ENCODE measurements at regions not wholly inside any gene's neighbourhood (a gene's known extent, or its start where the extent isn't known, plus 50 kb on each side); places are given as distances from the start of the nearest gene placed in this dataset.

DNA sequence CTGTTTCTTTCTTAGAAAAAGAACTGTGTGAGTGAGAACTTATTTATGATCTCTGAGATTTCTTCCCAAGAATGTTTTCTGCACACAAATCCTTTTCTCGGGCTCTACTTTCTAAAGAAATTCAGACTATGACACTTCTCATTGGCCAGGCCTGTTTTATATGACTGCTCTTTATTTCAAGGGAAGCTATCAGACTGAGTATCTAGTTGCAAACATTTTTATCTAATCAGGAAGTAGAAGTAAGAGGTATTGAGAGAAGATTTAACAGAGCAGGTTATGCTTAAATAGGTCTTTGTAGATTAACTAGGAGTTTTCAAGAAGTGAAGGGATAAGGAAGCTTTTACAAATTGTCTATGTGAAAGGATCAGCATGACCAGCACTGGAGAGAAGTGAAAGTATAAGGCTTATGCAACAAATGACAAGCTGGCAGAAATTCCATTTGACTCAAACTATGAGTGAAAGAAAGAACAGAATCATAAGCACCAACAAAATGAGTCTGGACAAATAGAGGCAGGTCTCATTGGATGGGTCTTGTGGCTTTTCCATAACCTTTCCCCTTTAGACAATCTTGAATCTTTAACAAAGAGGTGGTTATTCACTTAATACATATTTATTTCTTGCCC, 71.9 kb upstream of the CHL1 start:
- Histone ChIP-seq H3K9me3 (ENCODE audit: control insufficient read depth in 3 of 3, low read length in 3 of 3) (no peaks in the 10 kb centered on the region), H3K9ac (ENCODE audit: low read depth in 1 of 3, low read length in 3 of 3) (no peak overlapping the region), H3K27me3 (ENCODE audit: control insufficient read depth in 3 of 3, insufficient read depth in 3 of 3, low read length in 3 of 3) (no peaks in the 10 kb centered on the region), H3K27ac (ENCODE audit: low read depth, low read length) (no peak overlapping the region), H3K4me3 (ENCODE audit: low read length in 3 of 3) (no peak overlapping the region), H3K4me1 (ENCODE audit: control insufficient read depth in 3 of 3, insufficient read depth in 3 of 3, low read length in 3 of 3) (no peaks in the 10 kb centered on the region), H3K36me3 (ENCODE audit: control insufficient read depth in 3 of 3, insufficient read depth in 3 of 3, low read length in 3 of 3) (no peaks in the 10 kb centered on the region)

DNA sequence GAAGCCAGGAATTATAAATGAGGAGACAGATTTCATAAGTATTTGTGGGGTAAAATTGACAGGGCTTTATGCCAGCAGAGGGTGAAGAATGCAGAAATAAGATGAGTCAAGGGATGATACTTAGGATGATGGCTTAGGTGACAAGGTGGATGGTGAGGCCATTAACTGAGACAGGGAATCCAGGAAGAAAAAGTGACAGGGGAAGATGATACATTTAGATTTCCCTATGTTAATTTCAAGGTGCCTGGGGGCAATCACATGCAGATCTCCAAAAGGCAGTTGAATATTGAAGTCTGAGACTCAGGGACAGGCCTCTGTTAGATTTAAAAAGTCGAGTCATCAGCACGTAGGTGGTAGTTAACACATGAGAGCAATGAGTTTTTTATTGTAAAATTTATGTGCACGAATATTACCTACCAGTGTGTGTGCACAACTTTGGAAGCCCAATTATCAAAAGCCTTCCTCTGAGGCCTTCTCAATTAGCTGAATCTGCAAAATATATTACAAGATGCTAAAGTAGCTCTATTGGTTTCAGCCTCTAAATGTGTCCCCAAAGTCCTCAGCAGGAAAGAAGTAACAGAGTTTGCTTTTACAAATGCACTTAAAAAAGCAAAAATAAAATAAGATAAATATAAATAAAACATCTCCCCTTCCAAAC, 67.9 kb upstream of the CHL1 start:
- Histone ChIP-seq H3K4me1 (ENCODE audit: control insufficient read depth in 3 of 3, insufficient read depth in 3 of 3, low read length in 3 of 3) (no peaks in the 10 kb centered on the region), H3K27ac (ENCODE audit: low read depth, low read length) (no peak overlapping the region), H3K36me3 (ENCODE audit: control insufficient read depth in 3 of 3, insufficient read depth in 3 of 3, low read length in 3 of 3) (no peaks in the 10 kb centered on the region), H3K9ac (ENCODE audit: low read depth in 1 of 3, low read length in 3 of 3) (no peak overlapping the region), H3K27me3 (ENCODE audit: control insufficient read depth in 3 of 3, insufficient read depth in 3 of 3, low read length in 3 of 3) (no peaks in the 10 kb centered on the region), H3K4me3 (ENCODE audit: low read length in 3 of 3) (no peak overlapping the region), H3K9me3 (ENCODE audit: control insufficient read depth in 3 of 3, low read length in 3 of 3) (no peaks in the 10 kb centered on the region)

DNA sequence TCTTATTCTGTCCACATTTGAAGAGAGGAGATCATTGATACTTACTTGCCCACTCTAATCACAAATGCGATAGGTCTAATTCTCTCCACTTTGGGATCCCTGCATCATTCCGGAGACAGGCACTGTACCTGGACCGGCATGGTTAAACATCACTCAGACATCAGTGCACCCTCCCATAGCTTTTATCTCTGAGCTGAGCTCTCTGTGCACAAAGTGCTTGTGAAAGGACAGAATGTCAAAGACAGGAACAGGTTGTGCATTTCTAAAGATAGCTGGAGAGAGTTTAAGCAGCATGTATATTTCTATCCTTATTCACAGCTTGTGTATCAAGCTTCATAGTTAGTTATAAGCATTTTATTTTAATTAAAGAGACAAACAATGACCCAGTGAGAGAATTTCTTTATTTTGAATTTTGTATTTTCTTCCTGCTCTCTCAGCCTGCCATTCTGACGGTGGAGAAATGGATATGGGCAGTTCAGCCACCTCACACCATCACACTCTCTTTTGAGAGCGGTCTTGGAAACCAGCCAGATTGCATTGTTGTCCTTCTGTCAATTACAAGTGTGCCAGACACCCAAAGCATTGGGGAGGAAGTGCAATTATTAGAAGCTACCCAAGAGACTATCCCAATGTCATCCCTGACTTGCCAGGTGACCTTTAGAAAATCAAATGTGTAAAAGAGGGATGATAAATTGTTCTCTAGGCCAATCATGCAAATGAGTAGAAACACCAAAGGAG, 65.2 kb upstream of the CHL1 start:
- H3K4me1 ChIP-seq (ENCODE audit: control insufficient read depth in 3 of 3, insufficient read depth in 3 of 3, low read length in 3 of 3) = no peaks in the 10 kb centered on the region
- H3K27me3 ChIP-seq (ENCODE audit: control insufficient read depth in 3 of 3, insufficient read depth in 3 of 3, low read length in 3 of 3) = no peaks in the 10 kb centered on the region
- no peak overlapping the region for H3K9ac ChIP-seq (ENCODE audit: low read depth in 1 of 3, low read length in 3 of 3)
- no peaks in the 10 kb centered on the region for H3K9me3 ChIP-seq (ENCODE audit: control insufficient read depth in 3 of 3, low read length in 3 of 3)
- H3K36me3 ChIP-seq (ENCODE audit: control insufficient read depth in 3 of 3, insufficient read depth in 3 of 3, low read length in 3 of 3) = no peaks in the 10 kb centered on the region
- no peak overlapping the region for H3K4me3 ChIP-seq (ENCODE audit: low read length in 3 of 3)
- no peak overlapping the region for H3K27ac ChIP-seq (ENCODE audit: low read depth, low read length)

DNA sequence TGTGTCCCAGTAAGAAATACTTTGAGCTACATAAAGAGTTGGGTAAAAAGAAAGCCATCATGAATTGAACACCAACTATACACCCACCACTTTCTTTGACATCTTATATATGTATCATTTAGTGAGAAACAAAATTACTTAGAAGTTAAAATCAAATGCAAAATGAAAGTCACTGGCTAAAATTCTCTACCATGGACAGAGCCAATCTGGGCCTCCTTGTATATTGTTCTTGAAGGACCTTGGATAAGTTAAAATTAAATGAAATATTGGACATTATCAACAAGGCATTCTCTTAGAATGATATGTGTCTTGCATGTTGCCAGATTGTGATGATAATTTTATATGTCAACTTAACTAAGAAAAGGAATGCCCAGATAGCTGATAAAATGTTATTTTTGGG, 64.2 kb upstream of the CHL1 start:
- H3K4me1 ChIP-seq (ENCODE audit: control insufficient read depth in 3 of 3, insufficient read depth in 3 of 3, low read length in 3 of 3) = no peaks in the 10 kb centered on the region
- no peak overlapping the region for H3K4me3 ChIP-seq (ENCODE audit: low read length in 3 of 3)
- no peak overlapping the region for H3K9ac ChIP-seq (ENCODE audit: low read depth in 1 of 3, low read length in 3 of 3)
- H3K27ac ChIP-seq (ENCODE audit: low read depth, low read length) = no peak overlapping the region
- no peaks in the 10 kb centered on the region for H3K36me3 ChIP-seq (ENCODE audit: control insufficient read depth in 3 of 3, insufficient read depth in 3 of 3, low read length in 3 of 3)
- no peaks in the 10 kb centered on the region for H3K27me3 ChIP-seq (ENCODE audit: control insufficient read depth in 3 of 3, insufficient read depth in 3 of 3, low read length in 3 of 3)
- no peaks in the 10 kb centered on the region for H3K9me3 ChIP-seq (ENCODE audit: control insufficient read depth in 3 of 3, low read length in 3 of 3)

DNA sequence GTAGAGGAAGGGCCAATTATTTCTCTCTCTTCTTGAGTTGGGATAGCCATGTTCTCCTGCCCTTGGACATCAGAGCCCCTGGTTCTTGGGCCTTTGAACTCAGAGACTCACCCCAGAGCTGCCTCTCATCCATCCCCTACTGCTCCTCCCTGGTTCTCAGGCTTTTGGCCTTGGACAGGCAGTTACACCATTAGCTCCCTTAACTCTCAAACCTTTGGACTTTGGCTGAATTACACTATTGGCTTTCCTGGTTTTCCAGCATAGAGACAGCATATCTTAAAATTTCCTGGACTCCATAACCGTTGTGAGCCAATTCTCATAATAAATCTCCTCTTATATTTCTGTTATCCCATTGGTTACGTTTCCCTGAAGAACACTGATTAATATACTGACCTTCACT, 63.7 kb upstream of the CHL1 start:
- no peak overlapping the region for H3K4me3 ChIP-seq (ENCODE audit: low read length in 3 of 3)
- no peaks in the 10 kb centered on the region for H3K4me1 ChIP-seq (ENCODE audit: control insufficient read depth in 3 of 3, insufficient read depth in 3 of 3, low read length in 3 of 3)
- no peaks in the 10 kb centered on the region for H3K27me3 ChIP-seq (ENCODE audit: control insufficient read depth in 3 of 3, insufficient read depth in 3 of 3, low read length in 3 of 3)
- H3K9ac ChIP-seq (ENCODE audit: low read depth in 1 of 3, low read length in 3 of 3) = no peak overlapping the region
- H3K9me3 ChIP-seq (ENCODE audit: control insufficient read depth in 3 of 3, low read length in 3 of 3) = no peaks in the 10 kb centered on the region
- H3K36me3 ChIP-seq (ENCODE audit: control insufficient read depth in 3 of 3, insufficient read depth in 3 of 3, low read length in 3 of 3) = no peaks in the 10 kb centered on the region
- H3K27ac ChIP-seq (ENCODE audit: low read depth, low read length) = no peak overlapping the region

DNA sequence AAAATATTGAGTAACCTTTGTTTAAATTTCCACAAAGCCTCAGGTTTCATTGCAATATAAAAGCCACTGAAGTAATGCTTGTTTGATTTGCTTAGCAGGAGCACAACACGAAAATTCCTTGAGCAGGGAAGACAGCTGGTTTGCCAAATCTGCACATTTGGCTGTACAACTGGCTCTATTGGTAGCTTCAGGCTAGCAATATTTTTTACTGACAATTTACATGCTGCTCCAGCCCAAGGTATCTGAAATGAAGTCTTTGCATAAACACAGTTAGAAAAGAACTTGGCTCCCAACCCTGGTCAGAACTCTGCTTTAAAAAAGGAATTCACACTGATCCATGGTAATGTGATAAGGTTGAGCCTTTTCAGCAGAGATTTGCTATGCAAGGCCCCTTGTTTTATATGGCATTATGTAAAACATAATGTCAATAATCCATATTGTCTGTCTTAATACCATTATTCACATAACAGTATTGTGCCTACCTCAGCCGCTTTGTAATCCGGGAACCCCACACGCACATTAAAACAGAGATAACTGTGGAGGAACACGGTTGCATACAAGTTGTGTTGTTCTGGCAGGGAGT, 55.7 kb upstream of the CHL1 start:
- Histone ChIP-seq H3K4me1 (ENCODE audit: control insufficient read depth in 3 of 3, insufficient read depth in 3 of 3, low read length in 3 of 3) (no peaks in the 10 kb centered on the region), H3K9ac (ENCODE audit: low read depth in 1 of 3, low read length in 3 of 3) (no peak overlapping the region), H3K4me3 (ENCODE audit: low read length in 3 of 3) (no peak overlapping the region), H3K9me3 (ENCODE audit: control insufficient read depth in 3 of 3, low read length in 3 of 3) (no peaks in the 10 kb centered on the region), H3K27ac (ENCODE audit: low read depth, low read length) (no peak overlapping the region), H3K27me3 (ENCODE audit: control insufficient read depth in 3 of 3, insufficient read depth in 3 of 3, low read length in 3 of 3) (no peaks in the 10 kb centered on the region), H3K36me3 (ENCODE audit: control insufficient read depth in 3 of 3, insufficient read depth in 3 of 3, low read length in 3 of 3) (no peaks in the 10 kb centered on the region)

Measured in skeletal muscle tissue (tissue), 3 donors.